ENCODE measurements at regions not wholly inside any gene's neighbourhood (a gene's known extent, or its start where the extent isn't known, plus 50 kb on each side); places are given as distances from the start of the nearest gene placed in this dataset.

DNA sequence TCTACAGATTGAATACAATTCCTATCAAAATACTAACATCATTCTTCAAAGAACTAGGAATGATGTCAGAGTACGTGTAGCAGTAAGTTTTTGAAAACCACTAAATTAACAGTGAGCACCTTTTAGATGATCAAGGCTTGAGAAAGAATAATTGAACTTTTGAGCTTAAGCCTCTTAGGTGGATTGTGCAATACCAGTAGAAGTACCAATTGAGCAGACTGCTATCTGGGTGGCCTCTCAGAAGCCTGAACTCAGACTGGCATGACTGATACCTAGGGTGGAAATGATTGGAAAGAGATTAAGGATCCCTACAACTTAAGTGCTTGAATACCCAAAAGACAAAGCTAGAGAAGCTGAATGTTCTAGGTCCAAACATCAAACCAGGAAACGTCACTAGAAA lies 200.3 kb upstream of the GALNTL6 start:
- no peak for TF ChIP-seq CTCF (IDR thresholded peaks at IDR 0.05; ENCODE audit: poor library complexity, severe bottlenecking)
- ATAC-seq (ENCODE audit: low read depth), result no peak
- no peaks in the 10 kb centered on the region for H3K4me1 ChIP-seq (ENCODE audit: insufficient read depth, poor library complexity, severe bottlenecking)
- no peaks in the 10 kb centered on the region for H3K27me3 ChIP-seq (ENCODE audit: insufficient read depth, poor library complexity, severe bottlenecking)
- H3K36me3 ChIP-seq (ENCODE audit: low read depth), result no peaks in the 10 kb centered on the region
- H3K4me3 ChIP-seq (ENCODE audit: severe bottlenecking), result no peak overlapping the region
- no peaks in the 10 kb centered on the region for H3K9me3 ChIP-seq (ENCODE audit: severe bottlenecking)
- DNase-seq (ENCODE audit: low spot score), result no peak
- no peak overlapping the region for H3K27ac ChIP-seq (ENCODE audit: poor library complexity, severe bottlenecking)

DNA sequence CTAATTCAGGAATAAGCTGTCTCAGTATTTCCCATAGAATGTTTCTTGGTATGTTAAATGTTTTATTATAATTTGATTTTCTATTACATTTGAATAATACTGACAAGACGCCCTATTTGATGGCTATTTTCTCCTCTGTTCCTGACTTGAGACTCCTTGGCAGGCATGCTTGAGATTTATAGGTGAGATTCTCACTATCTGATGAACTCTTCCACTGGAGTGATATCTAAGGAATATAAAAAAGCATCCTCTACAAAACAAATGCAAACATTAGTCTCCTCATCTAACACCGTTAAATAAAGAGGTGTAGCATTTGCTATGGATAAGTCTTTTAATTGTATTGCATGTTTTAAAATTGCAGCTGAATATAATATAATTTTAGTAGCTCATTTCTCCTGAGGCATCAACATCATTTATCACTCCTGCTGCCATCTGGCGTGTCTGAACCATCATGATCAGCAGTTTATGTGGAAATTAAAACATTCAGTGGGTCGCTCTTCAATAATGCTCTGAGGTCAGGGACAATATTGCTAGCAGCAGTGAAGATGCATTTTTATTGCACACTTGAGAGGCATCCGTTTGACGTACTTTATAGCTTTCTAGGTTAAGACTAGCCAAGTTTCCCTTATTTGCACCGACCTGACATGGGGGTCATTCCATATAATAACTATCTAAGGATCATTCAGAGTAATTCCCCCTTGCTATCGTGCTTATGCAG lies 210.4 kb upstream of the GALNTL6 start:
- Histone ChIP-seq H3K4me3 (ENCODE audit: severe bottlenecking) (no peak overlapping the region), H3K36me3 (ENCODE audit: low read depth) (no peaks in the 10 kb centered on the region), H3K4me1 (ENCODE audit: insufficient read depth, poor library complexity, severe bottlenecking) (no peaks in the 10 kb centered on the region), H3K27me3 (ENCODE audit: insufficient read depth, poor library complexity, severe bottlenecking) (no peaks in the 10 kb centered on the region), H3K9me3 (ENCODE audit: severe bottlenecking) (peaks cover 5% of the 10 kb centered on the region), H3K27ac (ENCODE audit: poor library complexity, severe bottlenecking) (no peak overlapping the region)
- ATAC-seq (ENCODE audit: low read depth) (no peak), DNase-seq (ENCODE audit: low spot score) (no peak)
- no peak for TF ChIP-seq CTCF (IDR thresholded peaks at IDR 0.05; ENCODE audit: poor library complexity, severe bottlenecking)

- H3K9me3 ChIP-seq (ENCODE audit: severe bottlenecking), result peaks cover 1% of the 10 kb centered on the region
- H3K4me3 ChIP-seq (ENCODE audit: severe bottlenecking), result no peak overlapping the region
- no peak for TF ChIP-seq CTCF (IDR thresholded peaks at IDR 0.05; ENCODE audit: poor library complexity, severe bottlenecking)
- H3K27ac ChIP-seq (ENCODE audit: poor library complexity, severe bottlenecking), result no peak overlapping the region
- DNase-seq (ENCODE audit: low spot score), result no peak
- ATAC-seq (ENCODE audit: low read depth), result no peak
- H3K4me1 ChIP-seq (ENCODE audit: insufficient read depth, poor library complexity, severe bottlenecking), result no peaks in the 10 kb centered on the region
- no peaks in the 10 kb centered on the region for H3K27me3 ChIP-seq (ENCODE audit: insufficient read depth, poor library complexity, severe bottlenecking)
- no peaks in the 10 kb centered on the region for H3K36me3 ChIP-seq (ENCODE audit: low read depth)
Measured at GRCh38 chr4:171601091-171601490, 212.1 kb upstream of the GALNTL6 start.

- no peak for ATAC-seq (ENCODE audit: low read depth)
- Histone ChIP-seq H3K27ac (ENCODE audit: poor library complexity, severe bottlenecking) (no peak overlapping the region), H3K9me3 (ENCODE audit: severe bottlenecking) (no peaks in the 10 kb centered on the region), H3K27me3 (ENCODE audit: insufficient read depth, poor library complexity, severe bottlenecking) (no peaks in the 10 kb centered on the region), H3K4me1 (ENCODE audit: insufficient read depth, poor library complexity, severe bottlenecking) (no peaks in the 10 kb centered on the region), H3K4me3 (ENCODE audit: severe bottlenecking) (no peak overlapping the region), H3K36me3 (ENCODE audit: low read depth) (no peaks in the 10 kb centered on the region)
- TF ChIP-seq CTCF (IDR thresholded peaks at IDR 0.05; ENCODE audit: poor library complexity, severe bottlenecking), result no peak
- no peak for DNase-seq (ENCODE audit: low spot score)
Measured at GRCh38 chr4:171599628-171600027, 213.6 kb upstream of the GALNTL6 start.

DNA sequence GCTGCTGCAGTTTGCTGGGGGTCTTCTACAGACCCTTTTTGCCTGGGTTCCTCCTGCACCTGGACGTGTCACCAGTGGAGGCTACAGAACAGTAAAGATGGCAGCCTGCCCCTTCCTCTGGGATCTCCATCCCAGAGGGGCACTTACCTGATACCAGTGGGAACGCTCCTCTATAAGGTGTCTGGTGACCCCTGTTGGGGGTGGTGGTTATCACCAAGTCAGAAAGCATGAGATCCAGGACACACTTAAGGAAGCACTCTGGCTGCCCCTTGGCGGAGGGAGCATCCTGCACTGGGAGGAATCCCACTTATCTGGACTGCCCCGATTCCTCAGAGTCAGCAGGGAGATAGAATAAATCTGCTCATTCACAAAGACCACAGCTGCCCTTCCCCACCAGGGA lies 218.9 kb upstream of the GALNTL6 start:
- DNase-seq (ENCODE audit: low spot score), result no peak
- no peak for TF ChIP-seq CTCF (IDR thresholded peaks at IDR 0.05; ENCODE audit: poor library complexity, severe bottlenecking)
- Histone ChIP-seq H3K4me1 (ENCODE audit: insufficient read depth, poor library complexity, severe bottlenecking) (no peaks in the 10 kb centered on the region), H3K36me3 (ENCODE audit: low read depth) (no peaks in the 10 kb centered on the region), H3K4me3 (ENCODE audit: severe bottlenecking) (no peak overlapping the region), H3K9me3 (ENCODE audit: severe bottlenecking) (no peaks in the 10 kb centered on the region), H3K27me3 (ENCODE audit: insufficient read depth, poor library complexity, severe bottlenecking) (no peaks in the 10 kb centered on the region), H3K27ac (ENCODE audit: poor library complexity, severe bottlenecking) (no peak overlapping the region)
- no peak for ATAC-seq (ENCODE audit: low read depth)
